WTC11 (cell line): ENCODE measurements at regions not wholly inside any gene's neighbourhood (a gene's known extent, or its start where the extent isn't known, plus 50 kb on each side); places are given as distances from the start of the nearest gene placed in this dataset.

Source experiments
- ATAC-seq: fragments of 200-7000 bp; cut with Tn5 transposase; 2 replicates; pipeline ENCODE4 v1.10.0; 2021; ENCODE audit warnings: mild to moderate bottlenecking, moderate library complexity
- CTCF ChIA-PET: fragments of 300-600 bp; sonication (Branson Sonifier 250); formaldehyde crosslinking; loops from one replicate; lab custom pipeline; 2021; ENCODE audit warnings: antibody characterized with exemption; lab: Charles Lee
- POLR2A ChIA-PET: fragments of 350-600 bp; sonication (Branson Sonifier 250); formaldehyde crosslinking; loops from one replicate; lab custom pipeline; 2021; ENCODE audit warnings: antibody characterized with exemption; lab: Charles Lee
- DNase-seq: peaks from one replicate; pipeline ENCODE4 v3.0.0; 2021; ENCODE audit warnings: low spot score
- H3K27ac Mint-ChIP-seq: 2 replicates; pipeline ENCODE4 v1.8.0; 2021; ENCODE audit warnings: mixed read lengths
- H3K27me3 Mint-ChIP-seq: 2 replicates; pipeline ENCODE4 v1.8.0; 2021; ENCODE audit warnings: low read depth, mild to moderate bottlenecking, moderate library complexity, mixed read lengths
- H3K36me3 Mint-ChIP-seq: 2 replicates; pipeline ENCODE4 v1.8.0; 2021; ENCODE audit warnings: mixed read lengths
- H3K4me1 Mint-ChIP-seq: 2 replicates; pipeline ENCODE4 v1.8.0; 2022; ENCODE audit warnings: mixed read lengths
- H3K4me3 Mint-ChIP-seq: 2 replicates; pipeline ENCODE4 v1.8.0; 2021; ENCODE audit warnings: mild to moderate bottlenecking, moderate library complexity, mixed read lengths
- H3K9me3 Mint-ChIP-seq: 2 replicates; pipeline ENCODE4 v1.8.0; 2021; ENCODE audit warnings: mixed read lengths
- CDX4 ChIP-seq: fragments of 250-450 bp; sonication (Bioruptor Pico); IDR thresholded peaks from 2 replicates; pipeline ENCODE4 v1.9.0; 2021; ENCODE audit warnings: moderate library complexity, mild to moderate bottlenecking, inconsistent platforms, borderline replicate concordance
- CREB1 ChIP-seq: sonication (generic); formaldehyde crosslinking; IDR thresholded peaks from 2 replicates; pipeline ENCODE4 v1.8.0; 2023; ENCODE audit warnings: mild to moderate bottlenecking, missing genetic modification reagents
- CREM ChIP-seq: sonication (generic); formaldehyde crosslinking; IDR thresholded peaks from 2 replicates; pipeline ENCODE4 v1.8.1; 2022; ENCODE audit warnings: mild to moderate bottlenecking, missing genetic modification reagents, moderate library complexity
- ETV6 ChIP-seq: sonication (generic); formaldehyde crosslinking; IDR thresholded peaks from 2 replicates; pipeline ENCODE4 v1.8.1; 2022; ENCODE audit warnings: mild to moderate bottlenecking, missing genetic modification reagents
- GABPB1 ChIP-seq: sonication (generic); formaldehyde crosslinking; IDR thresholded peaks from 2 replicates; pipeline ENCODE4 v1.8.1; 2023; ENCODE audit warnings: mild to moderate bottlenecking, missing genetic modification reagents
- NFATC4 ChIP-seq: fragments of 250-450 bp; sonication (Bioruptor Pico); IDR thresholded peaks from 2 replicates; pipeline ENCODE4 v1.9.0; 2021; ENCODE audit warnings: mild to moderate bottlenecking
- SMAD3 ChIP-seq: sonication (generic); formaldehyde crosslinking; IDR thresholded peaks from 2 replicates; pipeline ENCODE4 v1.8.0; 2022; ENCODE audit warnings: missing genetic modification reagents, mild to moderate bottlenecking, borderline replicate concordance
- ZBTB43 ChIP-seq: sonication (generic); formaldehyde crosslinking; IDR thresholded peaks from 2 replicates; pipeline ENCODE4 v1.8.1; 2023; ENCODE audit warnings: mild to moderate bottlenecking, missing genetic modification reagents
- ZNF121 ChIP-seq: sonication (generic); formaldehyde crosslinking; IDR thresholded peaks from 2 replicates; pipeline ENCODE4 v1.8.0; 2023; ENCODE audit warnings: missing genetic modification reagents
- ZNF219 ChIP-seq: sonication (generic); formaldehyde crosslinking; IDR thresholded peaks from 2 replicates; pipeline ENCODE4 v1.8.0; 2023; ENCODE audit warnings: missing genetic modification reagents, mild to moderate bottlenecking, borderline replicate concordance
- ZNF396 ChIP-seq: fragments of 250-450 bp; sonication (Bioruptor Pico); IDR thresholded peaks from 2 replicates; pipeline ENCODE4 v1.8.0; 2021; ENCODE audit warnings: mild to moderate bottlenecking, moderate library complexity, borderline replicate concordance
- TF ChIP-seq, protein P1 (sequence below): fragments of 200-600 bp; IDR thresholded peaks from 2 replicates; pipeline ENCODE4 v1.8.0; 2022; ENCODE audit warnings: antibody characterized with exemption
- TF ChIP-seq, protein P2 (sequence below): sonication (generic); formaldehyde crosslinking; IDR thresholded peaks from 2 replicates; pipeline ENCODE4 v1.8.1; 2022; ENCODE audit warnings: missing genetic modification reagents, borderline replicate concordance

DNA sequence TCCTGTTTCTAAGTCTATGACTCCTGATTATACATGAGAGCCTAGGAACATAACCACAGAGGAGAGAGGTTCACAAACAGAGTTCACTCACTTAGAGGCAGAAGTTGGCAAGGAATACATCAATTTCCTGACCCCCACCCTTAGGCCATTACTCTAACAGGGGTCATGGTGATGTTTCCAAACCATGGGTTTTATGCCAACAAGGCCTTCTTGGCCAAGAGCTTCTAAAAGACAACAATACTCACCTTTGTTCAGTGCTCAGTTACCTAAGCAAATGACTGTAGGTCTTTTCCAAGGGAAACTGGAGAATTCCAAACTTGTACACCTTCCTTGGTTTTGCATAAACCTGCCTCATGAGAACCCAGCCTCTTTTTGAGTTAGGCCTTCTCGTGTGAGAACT is 52.6 kb downstream of the ERICH4 start:
- ChIA-PET POLR2A (no interaction called here), CTCF (no interaction called here)
- ATAC-seq (no peak), DNase-seq (no peak)
- Mint-ChIP-seq H3K9me3 (peaks cover 33% of the 10 kb centered on the region), H3K27me3 (peaks cover 67% of the 10 kb centered on the region), H3K36me3 (no peaks in the 10 kb centered on the region), H3K4me3 (no peak overlapping the region), H3K4me1 (no peaks in the 10 kb centered on the region), H3K27ac (no peak overlapping the region)
- TF ChIP-seq CREM (no peak), ZBTB43 (no peak), GABPB1 (CRISPR knock-in tag) (no peak), ETV6 (no peak), ZNF219 (no peak)

DNA sequence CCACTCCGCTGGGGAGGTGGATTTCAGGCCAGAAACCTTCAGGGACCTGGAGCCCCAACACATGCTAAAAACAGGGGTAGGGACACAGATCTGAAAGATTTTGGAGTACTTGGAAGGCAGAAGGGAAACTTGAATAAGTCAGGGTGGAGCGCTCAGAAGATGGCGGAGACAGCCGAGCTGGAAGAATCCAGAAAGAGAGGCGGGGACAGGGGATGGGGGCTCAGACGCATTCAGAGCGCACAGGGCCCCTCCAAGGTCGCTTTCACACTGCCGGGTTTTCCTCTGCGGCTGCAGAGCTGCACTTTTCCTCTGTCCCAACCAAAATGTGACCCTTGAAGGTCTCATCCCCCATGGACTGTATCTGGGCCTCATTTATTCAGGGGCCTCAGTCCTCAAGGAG is 56.9 kb downstream of the ERICH4 start:
- no peak for DNase-seq
- Mint-ChIP-seq H3K9me3 (peaks cover 32% of the 10 kb centered on the region), H3K36me3 (no peaks in the 10 kb centered on the region), H3K4me1 (peaks cover 4% of the 10 kb centered on the region; the same call in 1 of the 2 replicates), H3K27ac (no peak overlapping the region), H3K4me3 (no peak overlapping the region), H3K27me3 (peaks cover 89% of the 10 kb centered on the region)
- TF ChIP-seq ZNF396 (CRISPR knock-in tag), result no peak
- TF ChIP-seq CDX4 (CRISPR knock-in tag), result no peak
- TF ChIP-seq SMAD3 (CRISPR knock-in tag), result no peak
- no peak for TF ChIP-seq CREB1 (CRISPR knock-in tag)
- TF ChIP-seq NFATC4 (CRISPR knock-in tag), result no peak
- TF ChIP-seq ZNF121 (CRISPR knock-in tag), result no peak
- TF ChIP-seq, protein P1, sequence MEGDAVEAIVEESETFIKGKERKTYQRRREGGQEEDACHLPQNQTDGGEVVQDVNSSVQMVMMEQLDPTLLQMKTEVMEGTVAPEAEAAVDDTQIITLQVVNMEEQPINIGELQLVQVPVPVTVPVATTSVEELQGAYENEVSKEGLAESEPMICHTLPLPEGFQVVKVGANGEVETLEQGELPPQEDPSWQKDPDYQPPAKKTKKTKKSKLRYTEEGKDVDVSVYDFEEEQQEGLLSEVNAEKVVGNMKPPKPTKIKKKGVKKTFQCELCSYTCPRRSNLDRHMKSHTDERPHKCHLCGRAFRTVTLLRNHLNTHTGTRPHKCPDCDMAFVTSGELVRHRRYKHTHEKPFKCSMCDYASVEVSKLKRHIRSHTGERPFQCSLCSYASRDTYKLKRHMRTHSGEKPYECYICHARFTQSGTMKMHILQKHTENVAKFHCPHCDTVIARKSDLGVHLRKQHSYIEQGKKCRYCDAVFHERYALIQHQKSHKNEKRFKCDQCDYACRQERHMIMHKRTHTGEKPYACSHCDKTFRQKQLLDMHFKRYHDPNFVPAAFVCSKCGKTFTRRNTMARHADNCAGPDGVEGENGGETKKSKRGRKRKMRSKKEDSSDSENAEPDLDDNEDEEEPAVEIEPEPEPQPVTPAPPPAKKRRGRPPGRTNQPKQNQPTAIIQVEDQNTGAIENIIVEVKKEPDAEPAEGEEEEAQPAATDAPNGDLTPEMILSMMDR, result no peak
- TF ChIP-seq, protein P2, sequence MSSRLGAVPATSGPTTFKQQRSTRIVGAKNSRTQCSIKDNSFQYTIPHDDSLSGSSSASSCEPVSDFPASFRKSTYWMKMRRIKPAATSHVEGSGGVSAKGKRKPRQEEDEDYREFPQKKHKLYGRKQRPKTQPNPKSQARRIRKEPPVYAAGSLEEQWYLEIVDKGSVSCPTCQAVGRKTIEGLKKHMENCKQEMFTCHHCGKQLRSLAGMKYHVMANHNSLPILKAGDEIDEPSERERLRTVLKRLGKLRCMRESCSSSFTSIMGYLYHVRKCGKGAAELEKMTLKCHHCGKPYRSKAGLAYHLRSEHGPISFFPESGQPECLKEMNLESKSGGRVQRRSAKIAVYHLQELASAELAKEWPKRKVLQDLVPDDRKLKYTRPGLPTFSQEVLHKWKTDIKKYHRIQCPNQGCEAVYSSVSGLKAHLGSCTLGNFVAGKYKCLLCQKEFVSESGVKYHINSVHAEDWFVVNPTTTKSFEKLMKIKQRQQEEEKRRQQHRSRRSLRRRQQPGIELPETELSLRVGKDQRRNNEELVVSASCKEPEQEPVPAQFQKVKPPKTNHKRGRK, result no peak
- ChIA-PET CTCF (interaction anchor here (1.1 to 1.5 kb wide), 2 partner anchors 70 to 191 kb away, joined by 3 read pairs; no protein-coding TSS in a partner anchor), POLR2A (no interaction called here)
- ATAC-seq, result no peak

GRCh38 chr19:41500443-41500842 is 57.5 kb downstream of the ERICH4 start:
- POLR2A ChIA-PET, result no interaction called here
- ATAC-seq, result no peak
- H3K9me3 Mint-ChIP-seq, result peaks cover 33% of the 10 kb centered on the region

More at GRCh38 chr19:41500443-41500842, 57.5 kb downstream of the ERICH4 start:
- CTCF ChIA-PET, result interaction anchor here (1.5 kb wide), 1 partner anchor 191 kb away, joined by 3 read pairs; no protein-coding TSS in a partner anchor
- H3K27ac Mint-ChIP-seq, result no peak overlapping the region
- TF ChIP-seq ZBTB43, result no peak
- no peak for DNase-seq
- peaks cover 4% of the 10 kb centered on the region; the same call in 1 of the 2 replicates for H3K4me1 Mint-ChIP-seq
- no peaks in the 10 kb centered on the region for H3K36me3 Mint-ChIP-seq
- H3K27me3 Mint-ChIP-seq, result peaks cover 92% of the 10 kb centered on the region
- no peak overlapping the region for H3K4me3 Mint-ChIP-seq
